Hepatocyte (in vitro differentiated cells): ENCODE measurements at regions not wholly inside any gene's neighbourhood (a gene's known extent, or its start where the extent isn't known, plus 50 kb on each side); places are given as distances from the start of the nearest gene placed in this dataset.

Experiments used
- DNase-seq: peaks from one replicate; pipeline ENCODE4 v3.0.0-alpha.2; 2016; ENCODE audit warnings: low spot score
- H2AFZ ChIP-seq: fragments of 200-600 bp; sonication (generic); 2 replicates; pipeline ENCODE4 v1.6.0; 2016; ENCODE audit warnings: antibody characterized with exemption, mild to moderate bottlenecking
- H3K27ac ChIP-seq: fragments of 200-600 bp; sonication (generic); 2 replicates; pipeline ENCODE4 v1.5.1; 2016; ENCODE audit warnings: mild to moderate bottlenecking
- H3K27me3 ChIP-seq: fragments of 200-600 bp; sonication (generic); 2 replicates; pipeline ENCODE4 v1.6.1; 2016
- H3K36me3 ChIP-seq: fragments of 200-600 bp; sonication (generic); replicated peaks from 2 replicates; pipeline ENCODE4 v1.5.1; 2016; ENCODE audit warnings: low read depth; ENCODE audit not compliant: insufficient read depth
- H3K4me1 ChIP-seq: fragments of 200-600 bp; sonication (generic); 2 replicates; pipeline ENCODE4 v1.5.1; 2016; ENCODE audit warnings: mild to moderate bottlenecking, moderate library complexity; ENCODE audit not compliant: insufficient read depth
- H3K4me2 ChIP-seq: fragments of 200-600 bp; sonication (generic); 2 replicates; pipeline ENCODE4 v1.6.0; 2016
- H3K4me3 ChIP-seq: fragments of 200-600 bp; sonication (generic); 2 replicates; pipeline ENCODE4 v1.5.1; 2016; ENCODE audit warnings: mild to moderate bottlenecking
- H3K79me2 ChIP-seq: fragments of 200-600 bp; sonication (generic); 2 replicates; pipeline ENCODE4 v1.6.0; 2017; ENCODE audit warnings: mild to moderate bottlenecking
- H3K9me2 ChIP-seq: fragments of 200-600 bp; sonication (generic); replicated peaks from 2 replicates; pipeline ENCODE4 v1.6.0; 2017; ENCODE audit warnings: mild to moderate bottlenecking; ENCODE audit not compliant: insufficient read depth
- H3K9me3 ChIP-seq: fragments of 200-600 bp; sonication (generic); 2 replicates; pipeline ENCODE4 v1.5.1; 2016; ENCODE audit warnings: low read depth, mild to moderate bottlenecking
- H4K20me1 ChIP-seq: fragments of 200-600 bp; sonication (generic); 2 replicates; pipeline ENCODE4 v1.6.0; 2016; ENCODE audit warnings: mild to moderate bottlenecking; ENCODE audit not compliant: insufficient read depth, poor library complexity, severe bottlenecking
- CTCF ChIP-seq: fragments of 200-600 bp; sonication (generic); IDR thresholded peaks from 2 replicates; pipeline ENCODE4 v1.5.1; 2016; ENCODE audit warnings: antibody characterized with exemption, mild to moderate bottlenecking; ENCODE audit not compliant: poor library complexity
- EZH2 ChIP-seq: fragments of 200-600 bp; sonication (generic); IDR thresholded peaks from 2 replicates; pipeline ENCODE4 v1.6.1; 2016; ENCODE audit warnings: antibody characterized with exemption, mild to moderate bottlenecking, borderline replicate concordance
- EZH2phosphoT487 ChIP-seq: fragments of 200-600 bp; sonication (generic); IDR thresholded peaks from one replicate; pipeline ENCODE4 v1.6.1; 2018; ENCODE audit warnings: antibody characterized with exemption, mild to moderate bottlenecking, low read depth, moderate library complexity; ENCODE audit not compliant: unreplicated experiment, severe bottlenecking
- WGBS: methylation state at CpG from one replicate; pipeline ENCODE4 v1.1.6; 2016; ENCODE audit warnings: low lambda C conversion rate; ENCODE audit errors: missing lambda C conversion rate; 5-methylcytosine and 5-hydroxymethylcytosine counted together

DNA sequence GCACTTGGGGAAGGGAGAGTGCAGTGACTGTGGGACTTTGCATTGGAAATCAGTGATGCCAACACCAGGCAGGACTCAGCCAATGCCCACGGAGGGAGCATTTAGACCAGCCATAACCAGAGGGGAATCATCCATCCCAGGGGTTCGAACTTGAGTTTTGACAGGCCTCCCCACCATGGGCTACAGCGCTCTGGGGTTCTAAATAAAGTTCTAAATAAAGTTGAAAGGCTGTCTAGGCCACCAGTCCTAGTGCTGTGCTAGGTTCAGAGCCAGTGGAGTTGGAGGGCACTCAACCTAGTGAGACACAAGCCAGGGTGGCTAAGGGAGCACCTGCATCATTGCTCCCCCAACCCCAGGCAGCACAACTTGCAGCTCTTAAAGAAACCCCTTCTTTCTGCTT lies 82.0 kb upstream of the SLC38A4 start:
- no peaks in the 10 kb centered on the region for H3K36me3 ChIP-seq
- H3K79me2 ChIP-seq, result no peaks in the 10 kb centered on the region
- no peaks in the 10 kb centered on the region for H3K27me3 ChIP-seq
- no peak overlapping the region for H2AFZ ChIP-seq
- H3K9me2 ChIP-seq, result no peaks in the 10 kb centered on the region
- 90% methylated on average over 3 of the region's 3 CpGs for WGBS
- H3K4me2 ChIP-seq, result no peak overlapping the region
- no peak for DNase-seq
- no peaks in the 10 kb centered on the region for H4K20me1 ChIP-seq
- H3K27ac ChIP-seq, result no peak overlapping the region
- H3K9me3 ChIP-seq, result no peaks in the 10 kb centered on the region
- H3K4me3 ChIP-seq, result no peak overlapping the region
- peaks cover 4% of the 10 kb centered on the region for H3K4me1 ChIP-seq
- TF ChIP-seq EZH2 (no peak), CTCF (no peak), EZH2phosphoT487 (no peak)

DNA sequence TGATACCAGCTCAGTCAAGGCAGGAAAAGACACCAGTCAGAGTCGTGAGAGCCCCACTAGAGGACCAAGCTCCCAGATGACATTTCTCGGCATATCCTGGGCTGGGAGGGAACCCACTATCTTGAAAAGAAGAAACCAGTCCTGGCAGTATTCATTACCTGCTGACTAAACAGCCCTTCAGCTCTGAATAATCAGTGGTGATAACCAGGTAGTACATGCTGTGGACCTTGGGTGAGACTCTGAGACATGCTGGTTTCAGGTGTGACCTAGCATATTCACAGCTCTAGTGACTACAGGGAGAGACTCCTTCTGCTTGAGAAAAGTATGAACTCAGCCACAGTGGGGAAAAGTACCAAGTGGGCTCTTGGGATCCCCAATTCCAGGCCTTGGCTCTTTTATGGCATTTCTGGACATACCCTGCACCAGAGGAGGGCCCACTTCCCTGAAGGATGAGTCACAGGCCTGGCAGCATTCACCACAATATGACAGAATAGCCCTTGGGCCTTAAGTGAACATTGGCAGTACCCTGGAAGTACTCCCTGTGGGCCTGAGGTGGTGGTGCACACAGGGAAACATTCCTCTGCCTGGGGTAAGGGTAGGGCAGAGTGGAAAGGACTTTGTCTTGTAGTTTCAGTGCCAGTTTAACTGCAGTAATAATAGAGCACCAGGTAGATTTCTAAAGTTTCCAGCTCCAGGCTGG lies 82.6 kb upstream of the SLC38A4 start:
- no peak for DNase-seq
- no peaks in the 10 kb centered on the region for H3K27me3 ChIP-seq
- H3K4me1 ChIP-seq, result peaks cover 4% of the 10 kb centered on the region
- no peak overlapping the region for H3K4me2 ChIP-seq
- no peaks in the 10 kb centered on the region for H3K79me2 ChIP-seq
- no peak overlapping the region for H3K4me3 ChIP-seq
- no peak overlapping the region for H2AFZ ChIP-seq
- TF ChIP-seq EZH2phosphoT487 (no peak), CTCF (no peak), EZH2 (no peak)
- H3K27ac ChIP-seq, result no peak overlapping the region
- 90% methylated on average over 2 of the region's 2 CpGs for WGBS
- H3K9me2 ChIP-seq, result no peaks in the 10 kb centered on the region
- no peaks in the 10 kb centered on the region for H4K20me1 ChIP-seq
- no peaks in the 10 kb centered on the region for H3K36me3 ChIP-seq
- H3K9me3 ChIP-seq, result no peaks in the 10 kb centered on the region

DNA sequence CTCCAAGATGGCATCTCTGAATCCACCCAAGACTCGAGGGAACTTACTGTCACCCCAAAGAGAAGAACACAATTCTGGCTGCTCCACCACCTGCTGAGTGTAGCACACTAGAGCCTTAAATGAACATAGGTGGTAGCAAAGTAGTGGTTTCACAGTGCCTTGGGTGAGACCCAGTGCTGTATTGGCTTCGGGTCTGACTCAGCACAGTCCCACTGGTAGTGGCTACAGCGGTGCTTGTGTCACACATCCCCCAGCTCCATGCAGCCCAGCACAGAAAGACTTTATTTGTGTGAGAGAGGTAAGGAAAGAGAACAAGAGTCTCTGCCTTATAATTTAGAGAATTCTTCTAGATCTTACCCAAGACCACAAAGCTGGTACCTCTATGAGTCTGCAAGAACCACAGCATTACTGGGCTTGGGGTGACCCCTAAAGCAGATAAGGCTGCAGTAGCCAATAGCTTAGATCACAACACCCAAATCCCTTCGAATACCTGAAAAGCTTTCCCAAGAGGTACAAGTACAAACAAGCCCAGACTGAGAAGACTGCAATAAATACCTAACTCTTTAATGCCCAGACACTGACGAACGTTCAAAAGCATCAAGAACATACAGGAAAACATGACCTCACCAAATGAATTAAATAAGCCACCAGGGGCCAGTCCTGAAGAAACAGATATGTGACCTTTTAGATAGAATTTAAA lies 83.3 kb upstream of the SLC38A4 start:
- Histone ChIP-seq H3K27ac (no peak overlapping the region), H2AFZ (no peak overlapping the region), H3K9me3 (no peaks in the 10 kb centered on the region), H3K9me2 (no peaks in the 10 kb centered on the region), H4K20me1 (no peaks in the 10 kb centered on the region), H3K36me3 (no peaks in the 10 kb centered on the region), H3K4me1 (peaks cover 4% of the 10 kb centered on the region), H3K79me2 (no peaks in the 10 kb centered on the region), H3K4me3 (no peak overlapping the region), H3K4me2 (no peak overlapping the region), H3K27me3 (no peaks in the 10 kb centered on the region)
- TF ChIP-seq EZH2phosphoT487, result no peak
- TF ChIP-seq EZH2, result no peak
- TF ChIP-seq CTCF, result no peak
- no peak for DNase-seq
- WGBS, result 65% methylated on average over 6 of the region's 6 CpGs
